ENCODE measurements at regions not wholly inside any gene's neighbourhood (a gene's known extent, or its start where the extent isn't known, plus 50 kb on each side); places are given as distances from the start of the nearest gene placed in this dataset.

DNA sequence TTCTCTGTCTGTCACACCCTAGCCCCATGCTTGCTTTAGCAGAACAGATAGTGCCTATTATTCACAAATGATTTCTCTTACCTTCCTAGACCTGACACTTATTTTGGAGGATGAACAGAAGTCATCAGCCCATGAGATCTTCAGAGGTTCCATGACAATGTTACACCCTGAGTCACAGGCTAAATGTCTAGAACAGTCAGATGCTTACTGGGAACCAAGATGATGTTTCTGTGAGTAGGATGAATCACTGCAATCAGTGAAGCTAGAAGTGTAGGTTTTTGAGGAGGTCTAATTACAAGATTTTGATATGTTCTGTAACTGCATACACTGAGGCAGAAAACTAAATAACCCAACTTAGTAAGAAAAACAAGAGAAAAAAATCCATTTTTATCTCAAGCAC lies 123.0 kb upstream of the THUMPD2 start:
- Mint-ChIP-seq H3K36me3 (peaks cover 15% of the 10 kb centered on the region), H3K9me3 (peaks cover 27% of the 10 kb centered on the region), H3K27ac (no peak overlapping the region), H3K4me3 (no peak overlapping the region), H3K4me1 (no peaks in the 10 kb centered on the region), H3K27me3 (ENCODE audit: low read depth) (peaks cover 3% of the 10 kb centered on the region; the same call in 1 of the 2 replicates)
- DNase-seq (ENCODE audit: low spot score) = no peak
- ATAC-seq = no peak
- TF ChIP-seq IRF1 (CRISPR knock-in tag; IDR thresholded peaks at IDR 0.05) (no peak), IRF2 (CRISPR knock-in tag; IDR thresholded peaks at IDR 0.05; ENCODE audit: borderline replicate concordance, low read depth) (no peak), ATF6 (CRISPR knock-in tag; IDR thresholded peaks at IDR 0.05) (no peak), RELA (CRISPR knock-in tag; IDR thresholded peaks at IDR 0.05; ENCODE audit: borderline replicate concordance) (no peak), GRHL2 (CRISPR knock-in tag; IDR thresholded peaks at IDR 0.05; ENCODE audit: insufficient replicate concordance, severe bottlenecking) (no peak), ZNF396 (CRISPR knock-in tag; IDR thresholded peaks at IDR 0.05; ENCODE audit: borderline replicate concordance) (no peak), CBFB (CRISPR knock-in tag; IDR thresholded peaks at IDR 0.05; ENCODE audit: low read depth) (no peak)
- TF ChIP-seq, protein P1, sequence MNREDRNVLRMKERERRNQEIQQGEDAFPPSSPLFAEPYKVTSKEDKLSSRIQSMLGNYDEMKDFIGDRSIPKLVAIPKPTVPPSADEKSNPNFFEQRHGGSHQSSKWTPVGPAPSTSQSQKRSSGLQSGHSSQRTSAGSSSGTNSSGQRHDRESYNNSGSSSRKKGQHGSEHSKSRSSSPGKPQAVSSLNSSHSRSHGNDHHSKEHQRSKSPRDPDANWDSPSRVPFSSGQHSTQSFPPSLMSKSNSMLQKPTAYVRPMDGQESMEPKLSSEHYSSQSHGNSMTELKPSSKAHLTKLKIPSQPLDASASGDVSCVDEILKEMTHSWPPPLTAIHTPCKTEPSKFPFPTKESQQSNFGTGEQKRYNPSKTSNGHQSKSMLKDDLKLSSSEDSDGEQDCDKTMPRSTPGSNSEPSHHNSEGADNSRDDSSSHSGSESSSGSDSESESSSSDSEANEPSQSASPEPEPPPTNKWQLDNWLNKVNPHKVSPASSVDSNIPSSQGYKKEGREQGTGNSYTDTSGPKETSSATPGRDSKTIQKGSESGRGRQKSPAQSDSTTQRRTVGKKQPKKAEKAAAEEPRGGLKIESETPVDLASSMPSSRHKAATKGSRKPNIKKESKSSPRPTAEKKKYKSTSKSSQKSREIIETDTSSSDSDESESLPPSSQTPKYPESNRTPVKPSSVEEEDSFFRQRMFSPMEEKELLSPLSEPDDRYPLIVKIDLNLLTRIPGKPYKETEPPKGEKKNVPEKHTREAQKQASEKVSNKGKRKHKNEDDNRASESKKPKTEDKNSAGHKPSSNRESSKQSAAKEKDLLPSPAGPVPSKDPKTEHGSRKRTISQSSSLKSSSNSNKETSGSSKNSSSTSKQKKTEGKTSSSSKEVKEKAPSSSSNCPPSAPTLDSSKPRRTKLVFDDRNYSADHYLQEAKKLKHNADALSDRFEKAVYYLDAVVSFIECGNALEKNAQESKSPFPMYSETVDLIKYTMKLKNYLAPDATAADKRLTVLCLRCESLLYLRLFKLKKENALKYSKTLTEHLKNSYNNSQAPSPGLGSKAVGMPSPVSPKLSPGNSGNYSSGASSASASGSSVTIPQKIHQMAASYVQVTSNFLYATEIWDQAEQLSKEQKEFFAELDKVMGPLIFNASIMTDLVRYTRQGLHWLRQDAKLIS (CRISPR knock-in tag; IDR thresholded peaks at IDR 0.05; ENCODE audit: borderline replicate concordance) = no peak
- TF ChIP-seq, protein P2, sequence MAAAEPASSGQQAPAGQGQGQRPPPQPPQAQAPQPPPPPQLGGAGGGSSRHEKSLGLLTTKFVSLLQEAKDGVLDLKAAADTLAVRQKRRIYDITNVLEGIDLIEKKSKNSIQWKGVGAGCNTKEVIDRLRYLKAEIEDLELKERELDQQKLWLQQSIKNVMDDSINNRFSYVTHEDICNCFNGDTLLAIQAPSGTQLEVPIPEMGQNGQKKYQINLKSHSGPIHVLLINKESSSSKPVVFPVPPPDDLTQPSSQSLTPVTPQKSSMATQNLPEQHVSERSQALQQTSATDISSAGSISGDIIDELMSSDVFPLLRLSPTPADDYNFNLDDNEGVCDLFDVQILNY (CRISPR knock-in tag; IDR thresholded peaks at IDR 0.05) = no peak
- ChIA-PET CTCF (no interaction called here), POLR2A (no interaction called here)

DNA sequence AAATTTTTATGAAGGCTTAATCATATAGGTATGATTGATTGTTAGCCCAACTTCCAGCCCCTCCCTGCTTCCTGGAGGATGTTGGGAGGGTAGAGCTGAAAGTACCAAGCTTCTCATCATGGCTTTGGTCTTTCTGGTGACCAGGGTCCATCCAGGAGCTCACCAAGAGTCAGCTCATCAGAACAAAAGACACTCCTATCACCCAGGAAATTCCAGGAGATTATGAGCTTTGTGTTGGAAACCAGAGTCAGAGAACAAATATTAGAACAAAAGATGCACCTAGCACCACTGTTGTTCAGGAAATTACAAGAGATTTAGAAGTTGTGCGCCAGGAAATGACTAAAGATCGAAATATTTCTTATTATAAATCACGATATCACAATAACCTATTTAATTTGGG lies 119.9 kb upstream of the THUMPD2 start:
- ChIA-PET CTCF (no interaction called here), POLR2A (no interaction called here)
- Mint-ChIP-seq H3K36me3 (peaks cover 15% of the 10 kb centered on the region), H3K9me3 (peaks cover 27% of the 10 kb centered on the region), H3K4me1 (no peaks in the 10 kb centered on the region), H3K4me3 (no peak overlapping the region), H3K27me3 (ENCODE audit: low read depth) (peaks cover 3% of the 10 kb centered on the region; the same call in 1 of the 2 replicates), H3K27ac (no peak overlapping the region)
- ATAC-seq (no peak), DNase-seq (ENCODE audit: low spot score) (no peak)
- TF ChIP-seq CREB1 (CRISPR knock-in tag; IDR thresholded peaks at IDR 0.05) (no peak), CREM (CRISPR knock-in tag; IDR thresholded peaks at IDR 0.05) (no peak), PREB (CRISPR knock-in tag; IDR thresholded peaks at IDR 0.05; ENCODE audit: borderline replicate concordance) (no peak), NR3C1 (CRISPR knock-in tag; conservative IDR thresholded peaks at IDR 0.05; ENCODE audit: low read depth) (no peak), HMGA2 (CRISPR knock-in tag; IDR thresholded peaks at IDR 0.05) (no peak), ZNF532 (CRISPR knock-in tag; IDR thresholded peaks at IDR 0.05; ENCODE audit: borderline replicate concordance) (no peak), CBFB (CRISPR knock-in tag; IDR thresholded peaks at IDR 0.05; ENCODE audit: low read depth) (no peak), GTF2I (CRISPR knock-in tag; conservative IDR thresholded peaks at IDR 0.05) (no peak), USF2 (CRISPR knock-in tag; IDR thresholded peaks at IDR 0.05) (no peak), CTCF (IDR thresholded peaks at IDR 0.05) (no peak), FOXP1 (CRISPR knock-in tag; IDR thresholded peaks at IDR 0.05; ENCODE audit: borderline replicate concordance) (no peak)

Data from WTC11 (cell line).